H1 (cell line): ENCODE measurements at regions not wholly inside any gene's neighbourhood (a gene's known extent, or its start where the extent isn't known, plus 50 kb on each side); places are given as distances from the start of the nearest gene placed in this dataset.

Source experiments
- HDAC6 ChIP-seq: IDR thresholded peaks from one replicate; pipeline ENCODE4 v1.7.1; 2012; ENCODE audit warnings: low read depth, mild to moderate bottlenecking, inconsistent platforms, low read length, moderate library complexity
- SP4 ChIP-seq: IDR thresholded peaks from 2 replicates; pipeline ENCODE4 v1.6.1; 2012; ENCODE audit warnings: low read length, inconsistent platforms
- TF ChIP-seq, protein P1 (sequence below): fragments of 300-600 bp; sonication (generic); IDR thresholded peaks from 2 replicates; pipeline ENCODE4 v1.7.1; 2012; ENCODE audit warnings: low read length, moderate library complexity, mild to moderate bottlenecking, inconsistent platforms; ENCODE audit not compliant: insufficient replicate concordance
- TF ChIP-seq, protein P2 (sequence below): IDR thresholded peaks from 2 replicates; pipeline ENCODE4 v1.6.1; 2012; ENCODE audit warnings: inconsistent platforms
- TF ChIP-seq, protein P3 (sequence below), 3 experiments: IDR thresholded peaks; 1 replicate in 2 of 3; 2 replicates in 1 of 3; pipeline versions ENCODE4 v1.5.1 to v1.6.1; 2011; ENCODE audit warnings: low read length in 3 of 3, mild to moderate bottlenecking in 3 of 3, inconsistent platforms in 2 of 3, low read depth in 1 of 3, moderate library complexity in 1 of 3; ENCODE audit not compliant: insufficient read depth in 1 of 3; ENCODE audit errors: control extremely low read depth in 1 of 3

DNA sequence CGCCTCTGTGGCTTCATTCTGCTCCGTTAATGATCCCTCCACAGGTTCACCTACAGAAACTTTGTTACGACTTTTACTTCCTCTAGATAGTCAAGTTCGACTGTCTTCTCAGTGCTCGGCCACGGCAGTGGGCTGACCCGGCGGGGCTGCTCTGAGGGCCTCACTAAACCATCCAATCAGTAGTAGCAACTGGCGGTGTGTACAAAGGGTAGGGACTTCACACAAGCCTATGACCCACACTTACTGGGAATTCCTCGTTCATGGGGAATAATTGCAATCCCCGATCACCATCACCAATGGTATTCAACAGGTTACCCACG is 1959.2 kb upstream of the DEFB115 start (continued):
- TF ChIP-seq, protein P1, sequence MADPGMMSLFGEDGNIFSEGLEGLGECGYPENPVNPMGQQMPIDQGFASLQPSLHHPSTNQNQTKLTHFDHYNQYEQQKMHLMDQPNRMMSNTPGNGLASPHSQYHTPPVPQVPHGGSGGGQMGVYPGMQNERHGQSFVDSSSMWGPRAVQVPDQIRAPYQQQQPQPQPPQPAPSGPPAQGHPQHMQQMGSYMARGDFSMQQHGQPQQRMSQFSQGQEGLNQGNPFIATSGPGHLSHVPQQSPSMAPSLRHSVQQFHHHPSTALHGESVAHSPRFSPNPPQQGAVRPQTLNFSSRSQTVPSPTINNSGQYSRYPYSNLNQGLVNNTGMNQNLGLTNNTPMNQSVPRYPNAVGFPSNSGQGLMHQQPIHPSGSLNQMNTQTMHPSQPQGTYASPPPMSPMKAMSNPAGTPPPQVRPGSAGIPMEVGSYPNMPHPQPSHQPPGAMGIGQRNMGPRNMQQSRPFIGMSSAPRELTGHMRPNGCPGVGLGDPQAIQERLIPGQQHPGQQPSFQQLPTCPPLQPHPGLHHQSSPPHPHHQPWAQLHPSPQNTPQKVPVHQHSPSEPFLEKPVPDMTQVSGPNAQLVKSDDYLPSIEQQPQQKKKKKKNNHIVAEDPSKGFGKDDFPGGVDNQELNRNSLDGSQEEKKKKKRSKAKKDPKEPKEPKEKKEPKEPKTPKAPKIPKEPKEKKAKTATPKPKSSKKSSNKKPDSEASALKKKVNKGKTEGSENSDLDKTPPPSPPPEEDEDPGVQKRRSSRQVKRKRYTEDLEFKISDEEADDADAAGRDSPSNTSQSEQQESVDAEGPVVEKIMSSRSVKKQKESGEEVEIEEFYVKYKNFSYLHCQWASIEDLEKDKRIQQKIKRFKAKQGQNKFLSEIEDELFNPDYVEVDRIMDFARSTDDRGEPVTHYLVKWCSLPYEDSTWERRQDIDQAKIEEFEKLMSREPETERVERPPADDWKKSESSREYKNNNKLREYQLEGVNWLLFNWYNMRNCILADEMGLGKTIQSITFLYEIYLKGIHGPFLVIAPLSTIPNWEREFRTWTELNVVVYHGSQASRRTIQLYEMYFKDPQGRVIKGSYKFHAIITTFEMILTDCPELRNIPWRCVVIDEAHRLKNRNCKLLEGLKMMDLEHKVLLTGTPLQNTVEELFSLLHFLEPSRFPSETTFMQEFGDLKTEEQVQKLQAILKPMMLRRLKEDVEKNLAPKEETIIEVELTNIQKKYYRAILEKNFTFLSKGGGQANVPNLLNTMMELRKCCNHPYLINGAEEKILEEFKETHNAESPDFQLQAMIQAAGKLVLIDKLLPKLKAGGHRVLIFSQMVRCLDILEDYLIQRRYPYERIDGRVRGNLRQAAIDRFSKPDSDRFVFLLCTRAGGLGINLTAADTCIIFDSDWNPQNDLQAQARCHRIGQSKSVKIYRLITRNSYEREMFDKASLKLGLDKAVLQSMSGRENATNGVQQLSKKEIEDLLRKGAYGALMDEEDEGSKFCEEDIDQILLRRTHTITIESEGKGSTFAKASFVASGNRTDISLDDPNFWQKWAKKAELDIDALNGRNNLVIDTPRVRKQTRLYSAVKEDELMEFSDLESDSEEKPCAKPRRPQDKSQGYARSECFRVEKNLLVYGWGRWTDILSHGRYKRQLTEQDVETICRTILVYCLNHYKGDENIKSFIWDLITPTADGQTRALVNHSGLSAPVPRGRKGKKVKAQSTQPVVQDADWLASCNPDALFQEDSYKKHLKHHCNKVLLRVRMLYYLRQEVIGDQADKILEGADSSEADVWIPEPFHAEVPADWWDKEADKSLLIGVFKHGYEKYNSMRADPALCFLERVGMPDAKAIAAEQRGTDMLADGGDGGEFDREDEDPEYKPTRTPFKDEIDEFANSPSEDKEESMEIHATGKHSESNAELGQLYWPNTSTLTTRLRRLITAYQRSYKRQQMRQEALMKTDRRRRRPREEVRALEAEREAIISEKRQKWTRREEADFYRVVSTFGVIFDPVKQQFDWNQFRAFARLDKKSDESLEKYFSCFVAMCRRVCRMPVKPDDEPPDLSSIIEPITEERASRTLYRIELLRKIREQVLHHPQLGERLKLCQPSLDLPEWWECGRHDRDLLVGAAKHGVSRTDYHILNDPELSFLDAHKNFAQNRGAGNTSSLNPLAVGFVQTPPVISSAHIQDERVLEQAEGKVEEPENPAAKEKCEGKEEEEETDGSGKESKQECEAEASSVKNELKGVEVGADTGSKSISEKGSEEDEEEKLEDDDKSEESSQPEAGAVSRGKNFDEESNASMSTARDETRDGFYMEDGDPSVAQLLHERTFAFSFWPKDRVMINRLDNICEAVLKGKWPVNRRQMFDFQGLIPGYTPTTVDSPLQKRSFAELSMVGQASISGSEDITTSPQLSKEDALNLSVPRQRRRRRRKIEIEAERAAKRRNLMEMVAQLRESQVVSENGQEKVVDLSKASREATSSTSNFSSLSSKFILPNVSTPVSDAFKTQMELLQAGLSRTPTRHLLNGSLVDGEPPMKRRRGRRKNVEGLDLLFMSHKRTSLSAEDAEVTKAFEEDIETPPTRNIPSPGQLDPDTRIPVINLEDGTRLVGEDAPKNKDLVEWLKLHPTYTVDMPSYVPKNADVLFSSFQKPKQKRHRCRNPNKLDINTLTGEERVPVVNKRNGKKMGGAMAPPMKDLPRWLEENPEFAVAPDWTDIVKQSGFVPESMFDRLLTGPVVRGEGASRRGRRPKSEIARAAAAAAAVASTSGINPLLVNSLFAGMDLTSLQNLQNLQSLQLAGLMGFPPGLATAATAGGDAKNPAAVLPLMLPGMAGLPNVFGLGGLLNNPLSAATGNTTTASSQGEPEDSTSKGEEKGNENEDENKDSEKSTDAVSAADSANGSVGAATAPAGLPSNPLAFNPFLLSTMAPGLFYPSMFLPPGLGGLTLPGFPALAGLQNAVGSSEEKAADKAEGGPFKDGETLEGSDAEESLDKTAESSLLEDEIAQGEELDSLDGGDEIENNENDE: no peak
- no peak for TF ChIP-seq SP4
- TF ChIP-seq, protein P2, sequence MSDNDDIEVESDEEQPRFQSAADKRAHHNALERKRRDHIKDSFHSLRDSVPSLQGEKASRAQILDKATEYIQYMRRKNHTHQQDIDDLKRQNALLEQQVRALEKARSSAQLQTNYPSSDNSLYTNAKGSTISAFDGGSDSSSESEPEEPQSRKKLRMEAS: no peak
- TF ChIP-seq, protein P3, sequence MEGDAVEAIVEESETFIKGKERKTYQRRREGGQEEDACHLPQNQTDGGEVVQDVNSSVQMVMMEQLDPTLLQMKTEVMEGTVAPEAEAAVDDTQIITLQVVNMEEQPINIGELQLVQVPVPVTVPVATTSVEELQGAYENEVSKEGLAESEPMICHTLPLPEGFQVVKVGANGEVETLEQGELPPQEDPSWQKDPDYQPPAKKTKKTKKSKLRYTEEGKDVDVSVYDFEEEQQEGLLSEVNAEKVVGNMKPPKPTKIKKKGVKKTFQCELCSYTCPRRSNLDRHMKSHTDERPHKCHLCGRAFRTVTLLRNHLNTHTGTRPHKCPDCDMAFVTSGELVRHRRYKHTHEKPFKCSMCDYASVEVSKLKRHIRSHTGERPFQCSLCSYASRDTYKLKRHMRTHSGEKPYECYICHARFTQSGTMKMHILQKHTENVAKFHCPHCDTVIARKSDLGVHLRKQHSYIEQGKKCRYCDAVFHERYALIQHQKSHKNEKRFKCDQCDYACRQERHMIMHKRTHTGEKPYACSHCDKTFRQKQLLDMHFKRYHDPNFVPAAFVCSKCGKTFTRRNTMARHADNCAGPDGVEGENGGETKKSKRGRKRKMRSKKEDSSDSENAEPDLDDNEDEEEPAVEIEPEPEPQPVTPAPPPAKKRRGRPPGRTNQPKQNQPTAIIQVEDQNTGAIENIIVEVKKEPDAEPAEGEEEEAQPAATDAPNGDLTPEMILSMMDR (IDR thresholded peaks at IDR 0.05; ENCODE audit: control extremely low read depth in 1 of 3, insufficient read depth in 1 of 3, low read depth in 1 of 3, low read length in 3 of 3): no peak
- no peak for TF ChIP-seq HDAC6
